ENCODE measurements at regions not wholly inside any gene's neighbourhood (a gene's known extent, or its start where the extent isn't known, plus 50 kb on each side); places are given as distances from the start of the nearest gene placed in this dataset.

DNA sequence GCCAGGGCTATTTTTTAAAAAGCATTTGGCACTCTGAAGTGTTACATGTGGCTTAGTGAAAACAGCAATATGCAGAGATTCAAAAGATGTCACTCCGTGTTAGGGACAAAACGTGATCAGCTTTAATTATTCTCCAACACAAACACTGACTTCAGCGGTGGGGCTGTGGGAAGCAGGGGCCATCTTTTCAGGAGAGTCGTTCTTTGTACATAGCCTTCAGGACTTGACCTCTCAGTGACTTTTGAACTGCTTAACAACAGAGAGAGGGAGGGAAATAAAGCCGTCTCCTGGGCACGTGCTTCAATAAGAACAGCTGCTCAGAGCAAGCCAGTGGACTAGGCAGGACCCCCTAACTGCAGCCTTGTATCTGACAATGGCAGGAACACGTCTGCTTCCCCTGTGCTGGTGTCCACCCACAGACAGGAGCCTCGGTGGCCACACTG is 95.0 kb upstream of the HDAC4 start:
- Histone ChIP-seq H3K4me3 (no peak overlapping the region), H3K27ac (no peak overlapping the region), H3K36me3 (ENCODE audit: low read depth, missing control alignments) (no peaks in the 10 kb centered on the region), H3K4me1 (peaks cover 19% of the 10 kb centered on the region), H3K9me3 (no peaks in the 10 kb centered on the region), H3K27me3 (no peaks in the 10 kb centered on the region)
- no peak for TF ChIP-seq CTCF (IDR thresholded peaks at IDR 0.05)
- no peak for TF ChIP-seq POLR2A (IDR thresholded peaks at IDR 0.05)
- intact Hi-C loops (cut with DNase I; ENCODE audit: low total_unique reads) = no loop called here
- DNase-seq = no peak
- WGBS, 2 donors = 24 to 31% methylated on average over 7 to 8 of the region's 8 CpGs

DNA sequence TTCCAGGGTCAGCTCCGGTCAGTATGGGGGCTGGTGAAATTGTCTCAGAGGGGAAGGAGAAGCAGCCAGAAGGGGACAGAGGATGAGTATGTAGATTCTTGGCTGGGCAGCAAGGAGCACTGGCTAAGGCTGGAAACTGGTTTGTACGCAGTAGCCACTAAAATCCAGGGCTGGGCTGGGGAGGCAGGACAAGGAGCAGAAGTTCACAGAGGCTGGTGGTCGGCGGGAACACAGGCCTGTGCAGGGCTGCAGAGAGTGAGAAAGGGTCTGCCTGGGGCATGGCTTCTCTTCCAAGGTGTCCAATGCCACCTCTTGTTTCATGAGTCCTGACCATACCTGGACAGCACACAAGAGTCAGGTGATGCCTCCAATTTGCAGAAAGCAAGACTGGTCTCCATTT is 94.4 kb upstream of the HDAC4 start:
- no peak overlapping the region for H3K27ac ChIP-seq
- H3K27me3 ChIP-seq = no peaks in the 10 kb centered on the region
- H3K9me3 ChIP-seq = no peaks in the 10 kb centered on the region
- H3K36me3 ChIP-seq (ENCODE audit: low read depth, missing control alignments) = no peaks in the 10 kb centered on the region
- 74 to 89% methylated on average over 4 of the region's 4 CpGs for WGBS, 2 donors
- no peak for TF ChIP-seq POLR2A (IDR thresholded peaks at IDR 0.05)
- TF ChIP-seq CTCF (IDR thresholded peaks at IDR 0.05) = no peak
- intact Hi-C loops (cut with DNase I; ENCODE audit: low total_unique reads) = no loop called here
- H3K4me1 ChIP-seq = peaks cover 16% of the 10 kb centered on the region
- DNase-seq = no peak
- H3K4me3 ChIP-seq = no peak overlapping the region

- Histone ChIP-seq H3K4me1 (peaks cover 16% of the 10 kb centered on the region), H3K27ac (no peak overlapping the region), H3K9me3 (no peaks in the 10 kb centered on the region), H3K27me3 (no peaks in the 10 kb centered on the region), H3K36me3 (ENCODE audit: low read depth, missing control alignments) (no peaks in the 10 kb centered on the region), H3K4me3 (no peak overlapping the region)
- 83 to 86% methylated on average over 3 of the region's 3 CpGs for WGBS, 2 donors
- DNase-seq = no peak
- intact Hi-C loops (cut with DNase I; ENCODE audit: low total_unique reads) = no loop called here
- no peak for TF ChIP-seq POLR2A (IDR thresholded peaks at IDR 0.05)
- TF ChIP-seq CTCF (IDR thresholded peaks at IDR 0.05) = no peak
Measured at GRCh38 chr2:239494578-239494977, 93.8 kb upstream of the HDAC4 start.

DNA sequence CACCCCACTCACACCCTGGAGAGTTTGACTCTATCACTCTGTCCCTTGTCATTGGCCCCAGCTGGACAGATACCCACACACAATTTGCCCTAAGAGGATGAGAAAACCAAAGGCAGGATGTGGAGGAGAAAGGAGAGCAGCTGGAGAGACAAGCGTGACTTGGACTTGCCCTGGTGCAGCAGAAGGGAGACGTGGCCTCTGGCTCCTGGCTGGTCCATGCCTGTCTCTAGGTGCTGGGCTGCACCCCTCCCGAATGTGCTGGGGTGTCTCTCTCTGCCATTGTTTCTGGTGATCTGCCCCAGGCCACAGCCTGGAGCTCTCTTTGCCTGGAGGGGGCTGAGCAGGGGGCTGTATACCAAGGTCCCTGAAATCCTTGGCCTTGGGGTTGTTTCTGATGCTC is 88.7 kb upstream of the HDAC4 start:
- TF ChIP-seq POLR2A (IDR thresholded peaks at IDR 0.05) = no peak
- TF ChIP-seq CTCF (IDR thresholded peaks at IDR 0.05) = no peak
- no peaks in the 10 kb centered on the region for H3K27me3 ChIP-seq
- DNase-seq = no peak
- no peaks in the 10 kb centered on the region for H3K9me3 ChIP-seq
- intact Hi-C loops (cut with DNase I; ENCODE audit: low total_unique reads) = no loop called here
- H3K36me3 ChIP-seq (ENCODE audit: low read depth, missing control alignments) = no peaks in the 10 kb centered on the region
- 85 to 100% methylated on average over 1 to 3 of the region's 3 CpGs for WGBS, 2 donors
- no peak overlapping the region for H3K27ac ChIP-seq
- no peaks in the 10 kb centered on the region for H3K4me1 ChIP-seq
- H3K4me3 ChIP-seq = no peak overlapping the region

DNA sequence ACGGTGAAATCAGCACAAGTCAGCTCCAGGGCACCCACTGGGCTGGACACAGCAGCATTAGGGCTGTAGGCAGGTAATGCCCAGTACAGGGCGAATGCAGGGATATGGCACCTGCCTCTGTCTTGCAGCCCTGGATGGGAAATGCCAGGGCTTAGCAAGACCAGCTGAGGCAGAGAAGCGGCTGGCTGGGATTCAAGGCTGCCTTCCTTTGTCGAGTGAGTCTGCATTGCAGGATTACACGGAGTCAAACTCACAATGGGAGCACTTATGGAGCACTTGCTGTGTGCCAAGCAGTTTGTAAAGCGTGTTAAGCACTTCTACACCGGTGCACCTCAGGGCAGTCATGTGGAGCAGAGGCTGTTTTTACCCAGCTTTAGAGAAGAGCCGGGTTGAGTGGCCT is 87.3 kb upstream of the HDAC4 start:
- H3K27ac ChIP-seq = no peak overlapping the region
- 60 to 86% methylated on average over 4 to 8 of the region's 8 CpGs for WGBS, 2 donors
- H3K36me3 ChIP-seq (ENCODE audit: low read depth, missing control alignments) = no peaks in the 10 kb centered on the region
- intact Hi-C loops (cut with DNase I; ENCODE audit: low total_unique reads) = no loop called here
- no peak overlapping the region for H3K4me3 ChIP-seq
- TF ChIP-seq POLR2A (IDR thresholded peaks at IDR 0.05) (no peak), CTCF (IDR thresholded peaks at IDR 0.05) (no peak)
- H3K9me3 ChIP-seq = no peaks in the 10 kb centered on the region
- H3K4me1 ChIP-seq = no peaks in the 10 kb centered on the region
- no peaks in the 10 kb centered on the region for H3K27me3 ChIP-seq
- DNase-seq = no peak

All from testis (tissue), 2 donors.